WTC11 (cell line): ENCODE measurements at regions not wholly inside any gene's neighbourhood (a gene's known extent, or its start where the extent isn't known, plus 50 kb on each side); places are given as distances from the start of the nearest gene placed in this dataset.
A peak's percentile ranks its signal among the peaks of the same experiment; 100 is the strongest.

Experiments
- ATAC-seq: fragments of 200-7000 bp; cut with Tn5 transposase; 2 replicates; pipeline ENCODE4 v1.10.0; 2021; ENCODE audit warnings: mild to moderate bottlenecking, moderate library complexity
- CTCF ChIA-PET: fragments of 300-600 bp; sonication (Branson Sonifier 250); formaldehyde crosslinking; loops from one replicate; lab custom pipeline; 2021; ENCODE audit warnings: antibody characterized with exemption; lab: Charles Lee
- POLR2A ChIA-PET: fragments of 350-600 bp; sonication (Branson Sonifier 250); formaldehyde crosslinking; loops from one replicate; lab custom pipeline; 2021; ENCODE audit warnings: antibody characterized with exemption; lab: Charles Lee
- DNase-seq: peaks from one replicate; pipeline ENCODE4 v3.0.0; 2021; ENCODE audit warnings: low spot score
- H3K27ac Mint-ChIP-seq: 2 replicates; pipeline ENCODE4 v1.8.0; 2021; ENCODE audit warnings: mixed read lengths
- H3K27me3 Mint-ChIP-seq: 2 replicates; pipeline ENCODE4 v1.8.0; 2021; ENCODE audit warnings: low read depth, mild to moderate bottlenecking, moderate library complexity, mixed read lengths
- H3K36me3 Mint-ChIP-seq: 2 replicates; pipeline ENCODE4 v1.8.0; 2021; ENCODE audit warnings: mixed read lengths
- H3K4me1 Mint-ChIP-seq: 2 replicates; pipeline ENCODE4 v1.8.0; 2022; ENCODE audit warnings: mixed read lengths
- H3K4me3 Mint-ChIP-seq: 2 replicates; pipeline ENCODE4 v1.8.0; 2021; ENCODE audit warnings: mild to moderate bottlenecking, moderate library complexity, mixed read lengths
- H3K9me3 Mint-ChIP-seq: 2 replicates; pipeline ENCODE4 v1.8.0; 2021; ENCODE audit warnings: mixed read lengths
- ATF1 ChIP-seq: sonication (generic); formaldehyde crosslinking; IDR thresholded peaks from 2 replicates; pipeline ENCODE4 v1.8.1; 2023; ENCODE audit warnings: mild to moderate bottlenecking, moderate library complexity, missing genetic modification reagents
- ATF3 ChIP-seq: sonication (generic); formaldehyde crosslinking; conservative IDR thresholded peaks from 2 replicates; pipeline ENCODE4 v1.8.1; 2022; ENCODE audit warnings: mild to moderate bottlenecking, missing genetic modification reagents
- ELF4 ChIP-seq: sonication (generic); formaldehyde crosslinking; IDR thresholded peaks from 2 replicates; pipeline ENCODE4 v1.8.1; 2022; ENCODE audit warnings: low read depth, mild to moderate bottlenecking, moderate library complexity, missing genetic modification reagents
- ESRRA ChIP-seq: sonication (generic); formaldehyde crosslinking; IDR thresholded peaks from 2 replicates; pipeline ENCODE4 v1.8.1; 2022; ENCODE audit warnings: mild to moderate bottlenecking, missing genetic modification reagents, borderline replicate concordance
- ETV6 ChIP-seq: sonication (generic); formaldehyde crosslinking; IDR thresholded peaks from 2 replicates; pipeline ENCODE4 v1.8.1; 2022; ENCODE audit warnings: mild to moderate bottlenecking, missing genetic modification reagents
- FOXK1 ChIP-seq: sonication (generic); formaldehyde crosslinking; IDR thresholded peaks from 2 replicates; pipeline ENCODE4 v1.8.0; 2022; ENCODE audit warnings: mild to moderate bottlenecking, moderate library complexity, missing genetic modification reagents
- FOXP1 ChIP-seq: sonication (generic); formaldehyde crosslinking; IDR thresholded peaks from 2 replicates; pipeline ENCODE4 v1.8.0; 2022; ENCODE audit warnings: missing genetic modification reagents, mild to moderate bottlenecking, moderate library complexity, borderline replicate concordance
- GTF2I ChIP-seq: fragments of 250-450 bp; sonication (Bioruptor Pico); conservative IDR thresholded peaks from 2 replicates; pipeline ENCODE4 v1.4.0; 2021; ENCODE audit warnings: mild to moderate bottlenecking
- HMGA2 ChIP-seq: fragments of 250-450 bp; sonication (Bioruptor Pico); IDR thresholded peaks from 2 replicates; pipeline ENCODE4 v1.4.0; 2021; ENCODE audit warnings: mild to moderate bottlenecking, moderate library complexity
- HMGXB4 ChIP-seq: sonication (generic); formaldehyde crosslinking; IDR thresholded peaks from 2 replicates; pipeline ENCODE4 v1.8.1; 2023; ENCODE audit warnings: mild to moderate bottlenecking, moderate library complexity, missing genetic modification reagents
- JAZF1 ChIP-seq: fragments of 250-450 bp; sonication (Bioruptor Pico); IDR thresholded peaks from 2 replicates; pipeline ENCODE4 v1.9.0; 2021; ENCODE audit warnings: moderate library complexity, mild to moderate bottlenecking, inconsistent platforms
- JUN ChIP-seq: sonication (generic); formaldehyde crosslinking; IDR thresholded peaks from 2 replicates; pipeline ENCODE4 v1.8.0; 2023; ENCODE audit warnings: mild to moderate bottlenecking, missing genetic modification reagents
- MAX ChIP-seq: sonication (generic); formaldehyde crosslinking; IDR thresholded peaks from 2 replicates; pipeline ENCODE4 v1.8.0; 2022; ENCODE audit warnings: mild to moderate bottlenecking, missing genetic modification reagents
- NR2C2 ChIP-seq: sonication (generic); formaldehyde crosslinking; IDR thresholded peaks from 2 replicates; pipeline ENCODE4 v1.8.0; 2022; ENCODE audit warnings: mild to moderate bottlenecking, missing genetic modification reagents
- TEAD1 ChIP-seq: sonication (generic); formaldehyde crosslinking; IDR thresholded peaks from 2 replicates; pipeline ENCODE4 v1.8.0; 2022; ENCODE audit warnings: mild to moderate bottlenecking, missing genetic modification reagents
- TEAD4 ChIP-seq: sonication (generic); formaldehyde crosslinking; IDR thresholded peaks from 2 replicates; pipeline ENCODE4 v1.8.0; 2022; ENCODE audit warnings: mild to moderate bottlenecking, missing genetic modification reagents
- ZNF423 ChIP-seq: fragments of 250-450 bp; sonication (Bioruptor Pico); IDR thresholded peaks from 2 replicates; pipeline ENCODE4 v2.1.2; 2022; ENCODE audit warnings: mild to moderate bottlenecking, moderate library complexity
- ZNF532 ChIP-seq: fragments of 250-450 bp; sonication (Bioruptor Pico); IDR thresholded peaks from 2 replicates; pipeline ENCODE4 v1.9.0; 2021; ENCODE audit warnings: mild to moderate bottlenecking, borderline replicate concordance
- ZSCAN18 ChIP-seq: fragments of 250-450 bp; sonication (Bioruptor Pico); IDR thresholded peaks from 2 replicates; pipeline ENCODE4 v2.1.2; 2022; ENCODE audit warnings: mild to moderate bottlenecking, moderate library complexity
- TF ChIP-seq, protein P1 (sequence below): fragments of 250-450 bp; sonication (Bioruptor Pico); IDR thresholded peaks from 2 replicates; pipeline ENCODE4 v1.9.0; 2021; ENCODE audit warnings: mild to moderate bottlenecking

DNA sequence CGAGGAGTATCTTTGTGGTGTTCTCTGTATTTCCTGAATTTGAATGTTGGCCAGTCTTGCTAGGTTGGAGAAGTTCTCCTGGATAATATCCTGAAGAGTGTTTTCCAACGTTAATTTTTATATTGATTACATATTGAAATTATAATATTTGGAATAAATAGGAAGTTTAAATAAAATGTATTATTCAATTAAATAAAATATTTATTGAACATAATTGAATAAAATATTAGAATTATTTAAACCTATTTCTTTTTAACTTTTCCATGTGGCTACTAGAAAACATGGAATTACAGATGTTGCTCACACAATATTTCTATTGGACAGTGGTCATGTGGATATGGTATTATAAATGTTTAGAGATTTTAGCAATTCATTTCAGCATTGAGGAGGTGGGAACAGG, 170.8 kb upstream of the FST start:
- CTCF ChIA-PET, result no interaction called here
- Mint-ChIP-seq H3K27me3 (no peaks in the 10 kb centered on the region; the same call in 1 of the 2 replicates), H3K4me3 (no peak overlapping the region)

GRCh38 chr5:53311681-53312080, 168.7 kb upstream of the FST start:
- peaks cover 11% of the 10 kb centered on the region for H3K36me3 Mint-ChIP-seq
- CTCF ChIA-PET, result no interaction called here
- H3K27ac Mint-ChIP-seq, result no peak overlapping the region
- H3K9me3 Mint-ChIP-seq, result peaks cover 39% of the 10 kb centered on the region
- H3K4me3 Mint-ChIP-seq, result no peak overlapping the region
- POLR2A ChIA-PET, result no interaction called here
- H3K4me1 Mint-ChIP-seq, result no peaks in the 10 kb centered on the region
- DNase-seq (no peak), ATAC-seq (no peak)
- no peaks in the 10 kb centered on the region; the same call in 1 of the 2 replicates for H3K27me3 Mint-ChIP-seq
- TF ChIP-seq ETV6 (CRISPR knock-in tag) (no peak), HMGA2 (CRISPR knock-in tag) (no peak), JAZF1 (CRISPR knock-in tag) (no peak), ESRRA (CRISPR knock-in tag) (no peak), TEAD1 (CRISPR knock-in tag) (no peak), NR2C2 (CRISPR knock-in tag) (no peak), ELF4 (CRISPR knock-in tag) (no peak), ZNF532 (no peak), ATF1 (no peak), MAX (CRISPR knock-in tag) (no peak), JUN (CRISPR knock-in tag) (no peak)
- TF ChIP-seq, protein P1, sequence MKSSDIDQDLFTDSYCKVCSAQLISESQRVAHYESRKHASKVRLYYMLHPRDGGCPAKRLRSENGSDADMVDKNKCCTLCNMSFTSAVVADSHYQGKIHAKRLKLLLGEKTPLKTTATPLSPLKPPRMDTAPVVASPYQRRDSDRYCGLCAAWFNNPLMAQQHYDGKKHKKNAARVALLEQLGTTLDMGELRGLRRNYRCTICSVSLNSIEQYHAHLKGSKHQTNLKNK, result no peak

More for the DNA sequence above, 170.8 kb upstream of the FST start:
- peak; percentile 94 for TF ChIP-seq HMGA2 (CRISPR knock-in tag)
- no peak for TF ChIP-seq FOXP1
- TF ChIP-seq ZNF423 (CRISPR knock-in tag), result no peak
- POLR2A ChIA-PET, result no interaction called here
- peaks cover 6% of the 10 kb centered on the region; the same call in 1 of the 2 replicates for H3K36me3 Mint-ChIP-seq
- ATAC-seq, result no peak
- no peak overlapping the region for H3K27ac Mint-ChIP-seq
- DNase-seq, result no peak
- H3K9me3 Mint-ChIP-seq, result peaks cover 34% of the 10 kb centered on the region
- no peaks in the 10 kb centered on the region for H3K4me1 Mint-ChIP-seq

DNA sequence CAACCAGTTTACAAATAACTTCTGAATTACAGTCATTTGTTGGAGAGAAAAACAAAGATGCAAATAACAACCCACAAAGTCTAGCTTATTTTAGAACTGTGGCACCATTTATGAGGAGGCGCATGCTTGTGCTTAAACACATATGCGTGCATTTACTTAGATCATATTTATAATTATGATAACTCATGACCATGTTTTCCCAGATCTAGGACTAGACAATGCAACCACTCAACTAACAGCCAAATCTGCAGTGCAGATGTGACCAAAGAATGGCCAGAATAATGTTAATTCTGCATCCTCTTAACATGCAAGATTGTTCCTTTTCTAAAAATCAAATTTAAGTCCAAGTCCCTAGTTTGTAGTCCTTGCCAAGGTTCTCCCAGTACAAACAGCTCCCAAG, 167.3 kb upstream of the FST start:
- Mint-ChIP-seq H3K9me3 (peaks cover 31% of the 10 kb centered on the region), H3K4me1 (no peaks in the 10 kb centered on the region), H3K36me3 (peaks cover 8% of the 10 kb centered on the region), H3K27ac (no peak overlapping the region), H3K27me3 (no peaks in the 10 kb centered on the region), H3K4me3 (no peak overlapping the region)
- ChIA-PET POLR2A (no interaction called here), CTCF (no interaction called here)
- ATAC-seq, result no peak
- DNase-seq, result no peak
- TF ChIP-seq ZNF532, result no peak
- no peak for TF ChIP-seq HMGXB4 (CRISPR knock-in tag)
- TF ChIP-seq FOXK1 (CRISPR knock-in tag), result no peak
- no peak for TF ChIP-seq TEAD4 (CRISPR knock-in tag)
- TF ChIP-seq, protein P1, result no peak
- no peak for TF ChIP-seq GTF2I (CRISPR knock-in tag)
- TF ChIP-seq ZSCAN18, result no peak
- TF ChIP-seq ATF3, result no peak
